ENCODE measurements at regions not wholly inside any gene's neighbourhood (a gene's known extent, or its start where the extent isn't known, plus 50 kb on each side); places are given as distances from the start of the nearest gene placed in this dataset.

GRCh38 chr3:57009802-57010201 lies 50.7 kb upstream of the SPATA12 start:
- no peak for DNase-seq

- DNase-seq = no peak
Measured at GRCh38 chr3:57009367-57009766, 51.1 kb upstream of the SPATA12 start.

- no peak for DNase-seq
Measured at GRCh38 chr3:57007521-57008460, 52.7 kb upstream of the SPATA12 start.

GRCh38 chr3:57006949-57007419 lies 53.5 kb upstream of the SPATA12 start:
- DNase-seq = no peak

- DNase-seq = peak; percentile 49
Measured at GRCh38 chr3:57006179-57006657, 54.2 kb upstream of the SPATA12 start.

GRCh38 chr3:57004229-57004628 lies 56.2 kb upstream of the SPATA12 start:
- no peak for DNase-seq

- DNase-seq = no peak
Measured at GRCh38 chr3:57003676-57004075, 56.8 kb upstream of the SPATA12 start.

- DNase-seq = no peak
Measured at GRCh38 chr3:57001356-57001755, 59.1 kb upstream of the SPATA12 start.

GRCh38 chr3:57000012-57000411 lies 60.5 kb upstream of the SPATA12 start:
- DNase-seq = no peak

- no peak for DNase-seq
Measured at GRCh38 chr3:56999547-56999946, 60.9 kb upstream of the SPATA12 start.

GRCh38 chr3:56998076-56998529 lies 62.4 kb upstream of the SPATA12 start:
- no peak for DNase-seq

- no peak for DNase-seq
Measured at GRCh38 chr3:56997675-56998074, 62.8 kb upstream of the SPATA12 start.

- no peak for DNase-seq
Measured at GRCh38 chr3:56997041-56997440, 63.4 kb upstream of the SPATA12 start.

GRCh38 chr3:56994391-56994790 lies 66.1 kb upstream of the SPATA12 start:
- no peak for DNase-seq

- DNase-seq = no peak
Measured at GRCh38 chr3:56990641-56991015, 69.8 kb upstream of the SPATA12 start.

GRCh38 chr3:56989977-56990640 lies 70.4 kb upstream of the SPATA12 start:
- DNase-seq = no peak

GRCh38 chr3:56989169-56989976 lies 71.1 kb upstream of the SPATA12 start:
- no peak for DNase-seq

GRCh38 chr3:56988458-56989168 lies 71.9 kb upstream of the SPATA12 start:
- DNase-seq = peak; percentile 44

GRCh38 chr3:56987238-56987895 lies 73.1 kb upstream of the SPATA12 start:
- DNase-seq = no peak

GRCh38 chr3:56986347-56986746 lies 74.1 kb upstream of the SPATA12 start:
- DNase-seq = no peak

- no peak for DNase-seq
Measured at GRCh38 chr3:56985878-56986277, 74.6 kb upstream of the SPATA12 start.

GRCh38 chr3:56985460-56985859 lies 75.0 kb upstream of the SPATA12 start:
- DNase-seq = no peak
